Upper lobe of left lung (tissue), 6 donors: ENCODE measurements at regions not wholly inside any gene's neighbourhood (a gene's known extent, or its start where the extent isn't known, plus 50 kb on each side); places are given as distances from the start of the nearest gene placed in this dataset.

Source experiments
- ATAC-seq, 2 donors: fragments of 200-7000 bp; cut with Tn5 transposase; one replicate each; pipeline ENCODE4 v1.9.1; 2022; ENCODE audit warnings: mild to moderate bottlenecking in 2 of 2, moderate library complexity in 2 of 2; ENCODE audit not compliant: low FRiP score in 2 of 2
- DNase-seq, 2 donors: peaks; one replicate each; pipeline ENCODE4 v3.0.0-alpha.2; 2019 to 2020
- H3K27ac ChIP-seq, 4 donors: fragments of 200-600 bp; sonication (generic); one replicate each; pipeline ENCODE4 v1.5.1; 2016 to 2019
- H3K27me3 ChIP-seq, 4 donors: fragments of 200-600 bp; sonication (generic); one replicate each; pipeline ENCODE4 v1.5.1; 2017 to 2019
- H3K36me3 ChIP-seq, 4 donors: fragments of 200-600 bp; sonication (generic); one replicate each; pipeline ENCODE4 v1.5.1; 2016 to 2019
- H3K4me1 ChIP-seq, 4 donors: fragments of 200-600 bp; sonication (generic); one replicate each; pipeline ENCODE4 v1.5.1; 2018 to 2019
- H3K4me3 ChIP-seq, 4 donors: fragments of 200-600 bp; sonication (generic); one replicate each; pipeline ENCODE4 v1.5.1; 2017 to 2019; ENCODE audit warnings: mild to moderate bottlenecking in 2 of 4, moderate library complexity in 1 of 4
- H3K9me3 ChIP-seq, 4 donors: fragments of 200-600 bp; sonication (generic); one replicate each; pipeline ENCODE4 v1.5.1; 2018 to 2019
- CTCF ChIP-seq, 6 experiments: fragments of 450-650 bp in 4 of 6; fragments of 200-600 bp in 2 of 6; sonication (generic) in 2 of 6; IDR thresholded peaks; one replicate each; pipeline ENCODE4 v1.5.1; 2016 to 2019; ENCODE audit warnings: antibody characterized with exemption in 6 of 6
- EP300 ChIP-seq, 4 donors: sonication (generic); formaldehyde crosslinking; IDR thresholded peaks; one replicate each; pipeline ENCODE4 v1.5.1; 2017; ENCODE audit warnings: antibody characterized with exemption in 4 of 4, control low read depth in 2 of 4
- POLR2A ChIP-seq, 4 donors: fragments of 450-650 bp; IDR thresholded peaks; one replicate each; pipeline ENCODE4 v1.5.1; 2016 to 2017; ENCODE audit warnings: antibody characterized with exemption in 4 of 4, mild to moderate bottlenecking in 2 of 4
- POLR2AphosphoS5 ChIP-seq, 2 donors: sonication (generic); formaldehyde crosslinking; IDR thresholded peaks; one replicate each; pipeline ENCODE4 v1.5.1; 2017; ENCODE audit warnings: antibody characterized with exemption in 2 of 2
- WGBS, 2 donors: methylation state at CpG; one replicate each; pipeline ENCODE4 v1.1.5; 2017 to 2018; 5-methylcytosine and 5-hydroxymethylcytosine counted together
- donor health status: DM: no; HTN: no; CAD: no; lungs with moderate emphysema.
- donor health status: DM: no; HTN: yes; CAD: no; lungs with severe emphysema.

GRCh38 chr12:67751381-67751928, 102.9 kb downstream of the DYRK2 start:
- no peak for ATAC-seq
- no peaks in the 10 kb centered on the region for H3K27me3 ChIP-seq
- peaks cover 0 to 3% (median 0%) of the 10 kb centered on the region in 4 donors for H3K4me1 ChIP-seq
- no peak for TF ChIP-seq POLR2A (IDR thresholded peaks at IDR 0.05)
- no peak for TF ChIP-seq CTCF (IDR thresholded peaks at IDR 0.05)
- TF ChIP-seq POLR2AphosphoS5 (IDR thresholded peaks at IDR 0.05): no peak
- TF ChIP-seq EP300 (IDR thresholded peaks at IDR 0.05): no peak
- WGBS, 2 donors: 82 to 84% methylated on average over 6 of the region's 6 CpGs
- no peak overlapping the region for H3K27ac ChIP-seq
- DNase-seq: no peak
- no peaks in the 10 kb centered on the region for H3K9me3 ChIP-seq
- H3K36me3 ChIP-seq: no peaks in the 10 kb centered on the region
- H3K4me3 ChIP-seq: no peak overlapping the region

GRCh38 chr12:67752226-67752732, 103.7 kb downstream of the DYRK2 start:
- Histone ChIP-seq H3K36me3 (no peaks in the 10 kb centered on the region), H3K4me1 (peaks cover 0 to 3% (median 0%) of the 10 kb centered on the region in 4 donors), H3K4me3 (no peak overlapping the region), H3K27ac (no peak overlapping the region), H3K27me3 (no peaks in the 10 kb centered on the region), H3K9me3 (no peaks in the 10 kb centered on the region)
- DNase-seq: no peak
- 93 to 94% methylated on average over 4 of the region's 4 CpGs for WGBS, 2 donors
- no peak for ATAC-seq
- TF ChIP-seq CTCF (IDR thresholded peaks at IDR 0.05) (no peak), POLR2AphosphoS5 (IDR thresholded peaks at IDR 0.05) (no peak), POLR2A (IDR thresholded peaks at IDR 0.05) (no peak), EP300 (IDR thresholded peaks at IDR 0.05) (no peak)

GRCh38 chr12:67754933-67755697, 106.6 kb downstream of the DYRK2 start:
- ATAC-seq: peak; percentile 54 to 76
- TF ChIP-seq POLR2A (IDR thresholded peaks at IDR 0.05) (no peak), CTCF (IDR thresholded peaks at IDR 0.05) (no peak), EP300 (IDR thresholded peaks at IDR 0.05) (no peak), POLR2AphosphoS5 (IDR thresholded peaks at IDR 0.05) (no peak)
- Histone ChIP-seq H3K36me3 (no peaks in the 10 kb centered on the region), H3K9me3 (no peaks in the 10 kb centered on the region), H3K27ac (no peak overlapping the region), H3K4me3 (no peak overlapping the region), H3K27me3 (no peaks in the 10 kb centered on the region), H3K4me1 (peaks cover 0 to 3% (median 0%) of the 10 kb centered on the region in 4 donors)
- WGBS, 2 donors: 55 to 71% methylated on average over 9 of the region's 9 CpGs
- peak in 1 of 2 donors; percentile 31 for DNase-seq

- no peak overlapping the region for H3K4me3 ChIP-seq
- no peaks in the 10 kb centered on the region for H3K9me3 ChIP-seq
- no peak for ATAC-seq
- peaks cover 0 to 3% (median 0%) of the 10 kb centered on the region in 4 donors for H3K4me1 ChIP-seq
- H3K27ac ChIP-seq: no peak overlapping the region
- H3K36me3 ChIP-seq: no peaks in the 10 kb centered on the region
- TF ChIP-seq POLR2A (IDR thresholded peaks at IDR 0.05): no peak
- no peak for TF ChIP-seq POLR2AphosphoS5 (IDR thresholded peaks at IDR 0.05)
- TF ChIP-seq EP300 (IDR thresholded peaks at IDR 0.05): no peak
- no peak for DNase-seq
- 98 to 100% methylated on average over 2 of the region's 2 CpGs for WGBS, 2 donors
- H3K27me3 ChIP-seq: no peaks in the 10 kb centered on the region
Measured at GRCh38 chr12:67757651-67758050, 109.1 kb downstream of the DYRK2 start.

GRCh38 chr12:67758119-67758518, 109.6 kb downstream of the DYRK2 start:
- WGBS, 2 donors: 52 to 87% methylated on average over 2 of the region's 2 CpGs
- H3K36me3 ChIP-seq: no peaks in the 10 kb centered on the region

More at GRCh38 chr12:67758119-67758518, 109.6 kb downstream of the DYRK2 start:
- H3K27me3 ChIP-seq: no peaks in the 10 kb centered on the region
- H3K4me3 ChIP-seq: no peak overlapping the region
- TF ChIP-seq POLR2AphosphoS5 (IDR thresholded peaks at IDR 0.05) (no peak), EP300 (IDR thresholded peaks at IDR 0.05) (no peak), CTCF (IDR thresholded peaks at IDR 0.05) (no peak), POLR2A (IDR thresholded peaks at IDR 0.05) (no peak)
- H3K4me1 ChIP-seq: peaks cover 0 to 3% (median 0%) of the 10 kb centered on the region in 4 donors
- DNase-seq: no peak
- no peak overlapping the region for H3K27ac ChIP-seq
- no peak for ATAC-seq
- H3K9me3 ChIP-seq: no peaks in the 10 kb centered on the region
